OCI-LY1 (cell line): ENCODE measurements at regions not wholly inside any gene's neighbourhood (a gene's known extent, or its start where the extent isn't known, plus 50 kb on each side); places are given as distances from the start of the nearest gene placed in this dataset.

Source experiments
- EZH2 ChIP-seq: fragments of 200-600 bp; sonication (generic), shearing (Covaris generic); IDR thresholded peaks from 2 replicates; pipeline ENCODE4 v1.8.0; 2017; ENCODE audit warnings: borderline replicate concordance, mixed run types, mild to moderate bottlenecking, antibody characterized with exemption, low read length, moderate library complexity, mixed read lengths
- TF ChIP-seq, protein P1 (sequence below): fragments of 200-600 bp; sonication (generic), shearing (Covaris generic); IDR thresholded peaks from 2 replicates; pipeline ENCODE4 v1.5.1; 2017; ENCODE audit warnings: mild to moderate bottlenecking, antibody characterized with exemption, low read length, moderate library complexity, mixed read lengths

DNA sequence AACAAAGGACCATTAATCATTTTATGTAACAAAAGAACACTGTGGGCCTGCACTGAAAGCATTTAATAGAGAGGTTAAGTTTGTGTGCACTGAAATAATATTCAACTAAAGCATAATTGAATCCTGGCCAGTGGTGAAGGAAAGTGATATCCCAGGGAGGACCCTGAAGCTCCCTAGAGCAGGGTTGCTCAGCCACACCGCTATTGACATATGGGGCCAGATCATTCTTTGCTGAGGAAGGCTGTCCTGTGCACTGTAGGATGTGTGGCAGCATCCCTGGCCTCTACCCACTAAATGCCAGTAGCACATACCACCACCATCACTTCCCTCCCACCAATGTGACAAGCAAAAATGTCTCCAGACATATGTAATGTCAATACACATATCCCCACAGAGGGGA, 166.1 kb upstream of the MTNR1B start:
- TF ChIP-seq, protein P1, sequence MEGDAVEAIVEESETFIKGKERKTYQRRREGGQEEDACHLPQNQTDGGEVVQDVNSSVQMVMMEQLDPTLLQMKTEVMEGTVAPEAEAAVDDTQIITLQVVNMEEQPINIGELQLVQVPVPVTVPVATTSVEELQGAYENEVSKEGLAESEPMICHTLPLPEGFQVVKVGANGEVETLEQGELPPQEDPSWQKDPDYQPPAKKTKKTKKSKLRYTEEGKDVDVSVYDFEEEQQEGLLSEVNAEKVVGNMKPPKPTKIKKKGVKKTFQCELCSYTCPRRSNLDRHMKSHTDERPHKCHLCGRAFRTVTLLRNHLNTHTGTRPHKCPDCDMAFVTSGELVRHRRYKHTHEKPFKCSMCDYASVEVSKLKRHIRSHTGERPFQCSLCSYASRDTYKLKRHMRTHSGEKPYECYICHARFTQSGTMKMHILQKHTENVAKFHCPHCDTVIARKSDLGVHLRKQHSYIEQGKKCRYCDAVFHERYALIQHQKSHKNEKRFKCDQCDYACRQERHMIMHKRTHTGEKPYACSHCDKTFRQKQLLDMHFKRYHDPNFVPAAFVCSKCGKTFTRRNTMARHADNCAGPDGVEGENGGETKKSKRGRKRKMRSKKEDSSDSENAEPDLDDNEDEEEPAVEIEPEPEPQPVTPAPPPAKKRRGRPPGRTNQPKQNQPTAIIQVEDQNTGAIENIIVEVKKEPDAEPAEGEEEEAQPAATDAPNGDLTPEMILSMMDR: no peak
- TF ChIP-seq EZH2: no peak
